ENCODE measurements at regions not wholly inside any gene's neighbourhood (a gene's known extent, or its start where the extent isn't known, plus 50 kb on each side); places are given as distances from the start of the nearest gene placed in this dataset.

GRCh38 chr21:31497914-31498313, 153.9 kb upstream of the TIAM1 start:
- no peak for TF ChIP-seq CTCF (IDR thresholded peaks at IDR 0.05; ENCODE audit: low read depth, low read length, poor library complexity, severe bottlenecking)
- no peak for TF ChIP-seq EZH2phosphoT487 (IDR thresholded peaks at IDR 0.05; ENCODE audit: borderline replicate concordance, low read length)
